Urothelium cell line (cell line): ENCODE measurements at regions not wholly inside any gene's neighbourhood (a gene's known extent, or its start where the extent isn't known, plus 50 kb on each side); places are given as distances from the start of the nearest gene placed in this dataset.
"Not testable (repeated sequence)": the region's sequence is repeated elsewhere in the genome, so short reads cannot be mapped to it uniquely, and the experiment has no call there.

ENCODE experiments used
- DNase-seq: peaks from one replicate; pipeline ENCODE4 v3.0.0; 2011; ENCODE audit warnings: low spot score, mixed read lengths
- FAIRE-seq: peaks from 2 replicates; lab custom pipeline; 2011; peaks lifted over from hg19 to GRCh38; lab: Jason Lieb, UNC

DNA sequence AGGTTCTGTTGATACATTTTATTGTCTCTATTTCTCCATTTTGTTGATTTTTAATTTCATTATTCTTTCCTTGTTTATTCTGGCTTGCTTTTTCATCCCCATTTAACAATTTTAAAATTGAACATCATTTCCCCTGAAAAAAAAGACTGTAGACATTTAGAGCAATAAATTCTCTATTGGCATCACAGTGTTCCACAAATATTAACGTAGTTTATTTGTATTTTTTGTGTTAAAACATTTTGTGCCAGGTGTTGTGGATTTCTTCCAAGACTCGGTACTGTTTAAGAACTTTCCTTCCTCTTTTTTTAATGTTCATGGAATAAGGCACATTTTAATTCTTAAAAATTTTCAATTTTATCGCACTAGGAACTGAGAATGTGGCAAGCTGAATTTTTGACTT, 156.1 kb upstream of the NPY start:
- DNase-seq, result no peak
- no peak for FAIRE-seq

GRCh38 chr7:24129597-24129996, 154.4 kb upstream of the NPY start:
- no peak for FAIRE-seq

GRCh38 chr7:24130631-24131030, 153.4 kb upstream of the NPY start:
- no peak for DNase-seq
- FAIRE-seq, result no peak

More at GRCh38 chr7:24129597-24129996, 154.4 kb upstream of the NPY start:
- peak; percentile 29 for DNase-seq

DNA sequence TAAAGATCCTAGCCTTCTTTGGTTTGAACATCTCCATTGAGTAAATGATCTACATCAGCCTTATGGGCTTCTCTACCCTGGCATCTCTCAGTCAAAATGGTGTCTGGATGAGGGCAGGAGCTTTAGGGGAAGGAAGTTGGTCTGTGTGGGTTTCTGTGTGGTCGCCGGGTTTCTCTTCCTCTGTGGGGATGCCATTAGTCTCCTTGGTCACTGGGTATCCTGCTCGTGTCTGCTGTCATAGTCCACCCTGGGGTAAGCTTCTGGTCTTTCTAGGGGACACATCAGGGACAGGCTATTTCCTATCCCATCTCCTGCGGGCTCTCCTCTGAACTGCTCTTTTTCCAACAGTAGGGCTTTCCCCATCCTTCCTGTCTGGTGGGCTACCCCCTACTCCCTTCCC, 150.3 kb upstream of the NPY start:
- FAIRE-seq (no peak), DNase-seq (no peak)

- DNase-seq, result no peak
- FAIRE-seq, result no peak
These were observed 149.5 kb upstream of the NPY start for GRCh38 chr7:24134535-24134934.

GRCh38 chr7:24135003-24135817, 148.8 kb upstream of the NPY start:
- no peak for FAIRE-seq
- no peak for DNase-seq

GRCh38 chr7:24137338-24137737, 146.7 kb upstream of the NPY start:
- FAIRE-seq, result no peak
- DNase-seq, result no peak

DNA sequence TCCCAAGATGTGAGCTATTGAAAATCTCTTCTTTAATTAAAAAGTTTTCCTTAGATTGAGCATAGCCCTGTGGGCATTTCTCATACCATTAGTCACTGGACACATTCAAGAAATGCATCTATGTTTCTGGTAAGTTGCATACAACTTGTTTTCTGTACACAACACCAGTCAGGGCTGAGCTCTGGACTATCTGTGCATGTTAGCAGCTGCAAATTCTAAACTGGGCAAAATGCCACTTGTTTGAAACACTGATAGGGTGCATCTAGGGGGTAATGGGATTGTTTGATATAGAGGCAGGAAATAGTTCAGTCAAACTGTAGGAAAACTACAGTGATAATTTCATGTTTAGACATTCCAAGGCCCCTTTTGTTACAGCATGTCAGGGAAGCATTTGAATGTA, 145.6 kb upstream of the NPY start:
- DNase-seq, result no peak
- no peak for FAIRE-seq

GRCh38 chr7:24140001-24140400, 144.0 kb upstream of the NPY start:
- FAIRE-seq (no peak), DNase-seq (no peak)

DNA sequence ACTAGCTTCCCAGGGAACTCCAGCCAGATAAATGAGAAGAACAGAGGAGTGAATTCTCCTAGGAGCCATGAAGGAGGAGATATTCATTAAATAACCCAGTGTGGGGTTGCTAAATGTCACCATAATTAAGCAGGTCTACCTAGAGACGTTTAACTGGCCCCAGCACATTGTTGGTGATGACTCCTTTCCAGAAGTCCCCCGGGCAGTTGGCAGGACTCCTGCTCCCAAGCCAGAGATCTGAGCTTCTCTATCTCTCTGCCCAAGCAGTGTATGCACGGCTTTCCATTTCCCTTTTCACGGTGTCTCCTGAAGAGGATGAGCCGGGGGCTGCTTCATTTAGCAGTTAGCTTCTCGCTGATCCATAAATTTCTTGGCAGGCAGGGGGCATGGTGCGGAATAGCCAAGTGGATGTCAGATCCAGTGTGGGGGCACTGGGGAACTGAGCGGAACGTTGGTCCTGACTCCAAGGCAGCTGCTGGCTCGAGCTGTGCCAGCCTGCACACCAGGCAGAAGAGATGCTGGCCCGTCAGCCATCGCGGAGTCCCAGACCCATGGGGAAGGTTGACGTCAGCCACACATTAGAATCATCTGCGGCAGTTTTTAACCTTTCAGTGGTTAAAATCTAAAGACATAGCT, 142.0 kb upstream of the NPY start:
- no peak for FAIRE-seq
- DNase-seq, result no peak

GRCh38 chr7:24143547-24143946, 140.4 kb upstream of the NPY start:
- peak; percentile 53 for FAIRE-seq
- DNase-seq, result peak; percentile 24

DNA sequence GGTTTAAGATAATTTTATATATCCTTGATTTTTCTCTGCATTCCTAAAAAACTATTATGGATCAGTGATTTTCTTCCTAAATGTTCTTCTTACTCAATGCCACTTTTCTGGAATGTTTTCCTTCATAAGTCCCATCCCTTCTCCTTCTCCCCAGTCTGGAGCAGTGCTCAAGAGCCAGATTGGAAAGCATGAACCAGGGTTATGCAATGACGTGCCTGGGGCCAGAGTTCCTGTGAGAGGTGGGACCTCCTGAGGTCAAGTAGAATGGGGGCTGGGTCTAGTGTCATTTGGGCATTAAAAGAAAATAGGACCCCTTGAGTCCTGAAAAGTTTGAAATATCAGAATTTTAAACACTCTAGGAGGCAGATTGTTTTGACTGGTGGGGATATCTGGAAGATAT, 132.0 kb upstream of the NPY start:
- DNase-seq (no peak), FAIRE-seq (no peak)

GRCh38 chr7:24152356-24152755, 131.6 kb upstream of the NPY start:
- peak; percentile 28 for DNase-seq
- no peak for FAIRE-seq

GRCh38 chr7:24152877-24153472, 131.0 kb upstream of the NPY start:
- FAIRE-seq, result no peak
- DNase-seq, result no peak

DNA sequence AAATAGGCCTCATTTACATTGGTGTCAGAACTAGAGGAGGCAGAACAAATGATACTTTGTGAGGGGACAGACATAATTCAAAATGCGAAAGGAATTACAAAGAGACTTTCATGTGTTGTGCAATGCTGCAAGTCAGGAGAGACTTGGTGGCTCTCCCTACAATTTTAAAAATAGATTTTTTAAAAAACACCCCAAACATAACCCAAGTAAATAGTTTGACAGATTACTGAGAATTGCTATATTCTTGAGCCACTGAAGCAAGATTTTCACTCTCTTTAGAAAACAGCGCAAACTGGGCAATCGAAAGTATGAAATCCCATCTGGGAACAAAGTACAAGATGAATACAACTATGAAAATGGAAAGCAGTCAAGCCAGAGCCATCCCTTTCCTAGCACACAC, 126.3 kb upstream of the NPY start:
- DNase-seq (no peak), FAIRE-seq (no peak)

DNA sequence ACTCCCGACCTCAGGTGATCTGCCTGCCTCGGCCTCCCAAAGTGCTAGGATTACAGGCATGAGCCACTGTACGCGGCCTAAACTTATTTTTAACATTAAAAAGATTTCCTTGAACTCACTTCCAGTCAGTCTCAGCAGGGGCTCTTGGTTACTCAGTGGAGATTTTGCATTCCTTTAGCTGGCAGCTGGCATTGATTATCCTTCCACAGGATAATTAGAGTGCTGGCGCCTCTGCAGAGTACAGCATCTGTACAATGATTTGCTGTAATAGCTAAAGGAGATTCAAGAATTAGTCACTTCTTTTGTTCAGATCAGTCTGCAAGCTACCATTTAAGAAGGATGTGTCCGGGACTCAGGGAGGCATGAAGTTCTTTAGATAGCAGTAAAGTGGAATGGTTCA, 125.0 kb upstream of the NPY start:
- FAIRE-seq, result no peak
- no peak for DNase-seq

DNA sequence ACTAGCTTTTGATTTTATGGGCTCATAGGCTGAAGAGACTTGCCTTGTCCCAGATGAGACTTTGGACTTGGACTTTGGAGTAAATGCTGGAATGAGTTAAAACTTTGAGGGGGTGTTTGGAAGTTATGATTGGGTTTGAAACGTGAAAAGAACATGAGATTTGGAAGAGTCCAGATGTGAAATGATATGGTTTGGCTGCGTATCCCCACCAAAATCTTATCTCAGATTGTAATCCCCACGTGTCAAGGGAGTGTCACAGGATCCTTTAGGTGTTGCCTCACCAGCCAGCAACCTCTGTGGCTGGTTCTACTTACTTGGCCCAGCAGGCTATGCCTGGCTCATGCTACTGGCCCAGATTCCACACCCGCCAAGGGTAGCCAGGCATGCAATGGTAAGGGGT, 119.6 kb upstream of the NPY start:
- FAIRE-seq (no peak), DNase-seq (no peak)

- no peak for DNase-seq
- no peak for FAIRE-seq
These were observed 114.8 kb upstream of the NPY start for GRCh38 chr7:24169077-24169624.

DNA sequence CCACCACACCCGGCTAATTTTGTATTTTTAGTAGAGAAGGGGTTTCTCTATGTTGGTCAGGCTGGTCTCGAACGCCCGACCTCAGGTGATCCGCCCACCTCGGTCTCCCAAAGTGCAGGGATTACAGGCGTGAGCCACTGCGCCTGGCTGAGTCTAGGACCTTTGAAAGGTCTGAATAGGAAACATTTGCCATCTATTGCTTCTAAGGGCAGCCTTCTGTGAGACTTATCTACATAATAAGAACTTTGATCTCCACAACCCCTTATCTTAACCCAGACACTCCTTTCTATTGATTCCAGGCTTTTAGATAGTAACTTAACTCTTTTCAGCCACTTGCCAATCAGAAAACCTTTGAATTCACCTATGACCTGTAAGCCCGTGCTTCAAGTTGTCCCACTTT, 112.0 kb upstream of the NPY start:
- FAIRE-seq, DNase-seq: not testable (repeated sequence)

DNA sequence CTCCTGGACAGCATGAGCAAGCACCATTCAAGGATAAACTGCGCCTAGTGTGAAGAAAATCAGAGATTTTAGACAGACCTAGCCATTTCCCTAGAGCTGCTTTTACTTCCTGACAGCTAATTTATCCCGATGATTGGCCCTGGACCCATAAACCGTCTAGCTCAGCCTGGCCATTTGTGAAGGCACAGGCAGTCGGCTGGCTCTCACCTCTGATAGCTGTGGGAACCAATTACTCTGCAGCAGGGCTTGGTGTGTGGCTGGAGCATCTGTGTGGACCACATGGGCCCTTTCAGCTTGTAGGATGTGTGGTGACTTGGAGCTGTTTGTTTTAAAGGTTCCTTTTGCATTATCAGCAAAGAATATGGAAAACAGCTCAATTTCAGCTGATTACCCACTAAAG, 111.1 kb upstream of the NPY start:
- FAIRE-seq (no peak), DNase-seq (no peak)

GRCh38 chr7:24175603-24176002, 108.4 kb upstream of the NPY start:
- DNase-seq (no peak), FAIRE-seq (no peak)
